Activated T-cell treated with anti-CD3 and anti-CD28 coated beads for 1 hour (primary cell): ENCODE measurements at regions not wholly inside any gene's neighbourhood (a gene's known extent, or its start where the extent isn't known, plus 50 kb on each side); places are given as distances from the start of the nearest gene placed in this dataset.

Experiments
- DNase-seq: peaks from one replicate; pipeline ENCODE4 v3.0.0-alpha.2; 2020; ENCODE audit warnings: low read depth

- DNase-seq = no peak
These were observed 195.7 kb downstream of the HERPUD2 start for GRCh38 chr7:35499226-35499625.

GRCh38 chr7:35498416-35498815, 196.5 kb downstream of the HERPUD2 start:
- no peak for DNase-seq

GRCh38 chr7:35495844-35496243, 199.1 kb downstream of the HERPUD2 start:
- no peak for DNase-seq

DNA sequence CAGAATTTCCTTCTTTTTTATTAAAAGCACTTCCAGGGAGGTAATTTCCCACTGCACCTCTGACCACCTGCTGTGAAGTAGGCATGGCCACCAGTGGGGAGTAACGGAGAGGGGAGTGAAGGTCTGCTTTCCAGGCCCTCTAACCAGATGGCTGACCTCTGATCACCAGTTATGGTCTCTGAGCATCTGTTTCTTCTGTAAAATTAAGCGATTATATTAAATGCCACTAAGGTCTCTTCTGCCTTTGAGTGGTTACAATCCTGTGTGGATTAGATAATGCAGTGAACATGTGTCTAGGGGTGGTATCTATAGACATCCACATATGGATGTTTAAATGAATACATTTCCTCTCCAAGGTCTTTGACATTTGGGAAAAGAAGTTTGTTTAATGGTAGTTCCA, 199.6 kb downstream of the HERPUD2 start:
- no peak for DNase-seq

DNA sequence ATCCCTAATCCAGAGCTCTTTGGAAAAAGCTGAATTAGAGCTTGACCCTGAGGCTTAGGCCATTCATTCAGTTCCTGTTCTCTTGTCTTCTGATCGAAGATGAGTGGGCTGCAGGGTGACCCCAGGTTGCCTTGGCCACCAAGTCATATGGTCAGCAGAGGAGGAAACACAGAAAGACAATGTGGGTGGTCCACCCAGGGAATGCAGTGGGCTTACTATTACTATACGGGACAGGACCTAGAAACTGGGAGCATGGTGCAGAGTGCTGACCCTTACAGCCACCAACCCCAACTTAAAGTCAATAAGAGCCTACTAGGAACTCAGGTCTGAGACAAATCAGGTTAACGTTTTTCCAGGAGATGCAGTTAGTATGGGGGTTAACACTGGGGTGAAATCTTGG, 200.5 kb downstream of the HERPUD2 start:
- no peak for DNase-seq

DNA sequence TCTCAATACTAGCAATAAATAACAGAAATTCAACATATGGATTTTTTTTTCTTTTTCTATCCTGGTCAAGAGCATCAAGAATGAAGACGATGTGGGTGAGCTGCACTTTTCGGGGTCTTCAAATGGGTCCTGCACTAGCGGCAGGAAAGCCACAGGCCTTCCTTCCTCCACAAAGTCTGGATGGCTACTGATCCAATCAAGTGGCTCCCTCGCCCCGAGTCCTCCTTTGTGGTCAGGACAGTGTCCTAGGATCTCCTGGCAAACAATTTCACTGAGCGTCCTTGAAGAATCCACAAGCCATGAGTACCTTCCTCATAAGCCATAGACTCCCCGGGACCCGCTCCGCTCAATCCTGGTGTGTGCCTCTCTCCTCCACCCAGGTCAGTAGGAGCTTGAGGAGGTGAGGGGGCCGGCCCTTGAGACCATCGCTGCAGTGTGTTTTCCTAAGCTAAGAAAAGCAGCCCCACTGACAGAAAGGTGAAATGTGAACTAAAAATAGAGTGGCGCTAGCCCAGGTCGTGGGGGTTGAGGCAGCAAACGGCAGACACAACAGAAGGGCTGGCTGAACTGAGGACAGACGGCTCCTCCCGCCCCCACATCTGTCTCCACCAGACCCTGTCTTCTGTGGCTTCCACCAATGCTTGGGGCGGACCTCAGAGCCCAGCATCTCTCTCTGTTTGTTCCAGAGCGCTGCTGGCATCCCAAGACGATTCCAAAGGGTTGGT, 202.3 kb downstream of the HERPUD2 start:
- no peak for DNase-seq

GRCh38 chr7:35491233-35491632, 203.7 kb downstream of the HERPUD2 start:
- DNase-seq = no peak

- DNase-seq = no peak
These were observed 207.1 kb downstream of the HERPUD2 start for GRCh38 chr7:35487841-35488240.

DNA sequence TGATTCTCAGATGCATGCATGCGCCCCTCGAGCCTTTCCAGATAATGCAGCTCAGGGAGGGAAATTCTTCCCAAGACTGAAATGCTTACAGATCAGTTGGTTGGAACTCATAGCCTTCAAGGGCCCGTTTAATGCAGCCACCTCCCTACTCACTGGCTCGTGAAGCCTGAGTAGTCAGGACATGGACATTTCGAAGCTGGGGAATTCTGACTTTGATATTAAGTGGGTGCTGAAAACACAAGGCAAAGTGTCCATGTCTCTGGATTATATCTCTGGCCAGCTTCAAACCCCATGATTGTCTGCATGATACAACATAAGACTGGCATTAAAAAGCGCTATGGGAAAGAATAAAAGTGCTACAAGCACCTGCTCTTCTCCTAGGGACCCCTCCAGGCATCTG, 207.5 kb downstream of the HERPUD2 start:
- DNase-seq = no peak

- DNase-seq = no peak
These were observed 209.5 kb downstream of the HERPUD2 start for GRCh38 chr7:35485436-35485835.

DNA sequence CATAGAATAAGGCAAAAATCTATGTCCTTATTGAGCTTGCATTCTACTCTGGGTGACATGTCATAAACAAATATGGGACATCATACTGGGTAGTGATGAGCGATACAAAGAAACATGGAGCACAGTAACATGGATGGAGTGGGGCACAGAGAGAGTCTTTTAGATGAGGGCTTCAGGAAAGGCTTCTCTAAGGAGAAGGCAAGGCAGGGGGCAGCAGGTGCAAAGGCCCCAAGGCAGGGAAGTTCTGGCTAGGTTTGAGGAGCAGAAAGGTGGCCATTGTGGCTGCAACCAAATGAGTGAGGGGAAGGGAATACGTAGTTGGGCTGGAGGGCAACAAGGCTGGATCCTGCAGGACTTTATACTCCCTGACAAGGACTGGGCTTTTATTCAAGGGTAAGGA, 211.4 kb downstream of the HERPUD2 start:
- no peak for DNase-seq

- no peak for DNase-seq
These were observed 212.7 kb downstream of the HERPUD2 start for GRCh38 chr7:35482231-35482630.

- DNase-seq = no peak
These were observed 214.1 kb downstream of the HERPUD2 start for GRCh38 chr7:35480806-35481205.

- no peak for DNase-seq
These were observed 217.3 kb downstream of the HERPUD2 start for GRCh38 chr7:35477609-35478008.

- DNase-seq = no peak
These were observed 220.2 kb upstream of the TBX20 start for GRCh38 chr7:35474100-35474499.

GRCh38 chr7:35468606-35469005, 214.7 kb upstream of the TBX20 start:
- DNase-seq = no peak

DNA sequence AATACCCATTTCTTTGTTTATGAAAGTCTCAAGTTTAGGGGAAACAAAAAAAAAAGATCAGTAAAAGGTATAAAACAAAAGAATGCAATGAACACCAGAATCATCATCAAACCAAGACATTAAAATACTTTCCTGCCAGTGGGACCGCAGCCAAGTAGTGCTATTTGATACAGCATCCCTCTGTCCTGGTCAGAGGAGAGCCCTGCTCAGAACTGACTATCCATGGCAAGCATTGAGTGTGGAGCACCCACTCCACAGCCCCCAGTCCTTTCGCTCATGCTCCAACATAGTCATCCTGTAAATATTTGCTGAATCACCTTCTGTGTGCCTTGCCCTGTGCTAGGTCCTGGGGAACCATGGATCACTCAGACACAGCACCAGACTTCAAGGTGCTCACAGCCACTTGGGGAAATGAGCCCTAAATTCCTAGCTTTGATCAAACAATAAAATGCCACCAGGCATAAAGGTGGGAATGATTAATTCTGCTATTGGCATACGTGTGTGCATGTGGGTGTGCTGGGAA, 213.6 kb upstream of the TBX20 start:
- DNase-seq = no peak

- no peak for DNase-seq
These were observed 212.0 kb upstream of the TBX20 start for GRCh38 chr7:35465791-35466336.

DNA sequence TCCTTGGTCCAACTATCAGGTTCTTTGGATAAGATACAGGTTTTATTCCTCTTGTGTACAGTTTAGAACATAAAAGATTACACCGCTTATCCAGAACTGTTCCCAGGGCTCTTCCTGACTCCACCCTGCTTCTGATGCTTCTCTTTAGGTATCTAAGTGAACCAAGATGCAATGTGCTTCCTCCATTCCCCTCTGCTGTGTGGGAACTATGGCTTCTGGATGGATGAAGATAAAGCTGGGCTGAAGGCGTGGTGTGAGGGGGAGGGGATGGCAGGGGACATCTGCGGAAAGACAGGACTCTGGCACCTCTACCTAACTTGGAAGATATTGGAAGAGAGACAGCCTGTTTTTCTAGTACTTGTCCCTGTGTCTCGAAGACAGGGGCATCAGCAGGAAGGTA, 209.9 kb upstream of the TBX20 start:
- no peak for DNase-seq

DNA sequence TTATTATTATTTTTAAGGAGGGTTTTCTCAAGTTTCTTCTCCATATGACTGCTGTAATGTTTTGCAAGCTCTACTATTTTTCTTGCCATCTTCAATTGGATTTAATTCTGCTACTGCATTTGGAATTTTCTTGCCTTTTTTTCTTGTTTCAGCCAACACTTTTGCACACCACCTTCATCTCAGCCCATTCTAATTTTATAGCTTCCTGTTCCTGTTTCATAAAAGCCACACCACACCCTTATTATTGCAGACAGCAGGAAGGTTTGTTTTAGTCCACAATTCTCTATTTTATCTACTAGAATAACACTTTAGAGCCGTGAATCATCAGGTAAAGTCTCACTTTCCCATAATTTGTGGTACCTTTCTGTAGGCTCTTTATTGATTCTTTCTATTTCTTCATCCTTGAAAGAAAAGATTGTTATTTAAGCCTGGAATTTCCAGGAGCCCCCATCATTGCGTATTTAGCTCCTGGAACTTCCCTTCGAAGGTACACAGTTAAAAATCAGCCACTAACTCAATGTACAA, 209.3 kb upstream of the TBX20 start:
- no peak for DNase-seq

DNA sequence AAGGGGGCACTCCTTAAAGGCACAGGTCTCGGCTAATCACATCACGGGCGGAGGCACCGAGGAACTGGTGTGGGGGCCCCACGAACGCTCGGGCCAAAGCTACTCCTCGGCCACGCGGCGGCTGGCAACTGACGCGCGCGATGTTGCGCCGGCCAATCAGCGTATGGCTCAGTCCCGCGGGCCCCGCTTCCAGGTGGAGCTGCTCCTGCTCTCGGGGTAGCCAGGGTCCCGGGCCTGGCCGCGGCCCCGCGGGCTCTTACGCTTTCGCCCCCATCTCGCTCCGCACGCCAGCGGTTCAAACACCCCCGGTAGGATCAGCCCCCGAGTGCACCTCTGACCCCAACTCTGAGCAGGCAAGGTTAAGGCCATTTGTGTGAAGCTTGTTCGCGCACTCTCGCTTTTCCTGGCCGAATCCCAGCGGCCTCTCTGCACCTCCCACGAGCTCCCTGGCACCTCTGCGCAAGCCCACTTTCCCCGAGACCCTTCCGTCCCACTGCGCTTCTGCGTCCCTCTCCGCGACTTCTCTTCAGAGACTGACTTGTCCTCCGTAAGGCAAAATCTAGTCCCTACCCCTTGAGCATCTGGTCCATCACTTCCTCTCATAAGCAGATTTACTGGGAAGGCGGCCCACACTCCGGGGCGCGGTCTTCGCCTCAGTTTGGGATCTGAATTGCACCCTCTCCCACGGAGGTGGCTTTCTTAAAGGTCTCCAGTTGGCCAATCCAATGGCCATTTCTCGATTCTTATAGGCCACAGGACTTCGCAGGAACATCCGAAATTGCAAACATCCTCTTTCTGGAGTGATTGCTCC, 200.9 kb upstream of the TBX20 start:
- DNase-seq = no peak

DNA sequence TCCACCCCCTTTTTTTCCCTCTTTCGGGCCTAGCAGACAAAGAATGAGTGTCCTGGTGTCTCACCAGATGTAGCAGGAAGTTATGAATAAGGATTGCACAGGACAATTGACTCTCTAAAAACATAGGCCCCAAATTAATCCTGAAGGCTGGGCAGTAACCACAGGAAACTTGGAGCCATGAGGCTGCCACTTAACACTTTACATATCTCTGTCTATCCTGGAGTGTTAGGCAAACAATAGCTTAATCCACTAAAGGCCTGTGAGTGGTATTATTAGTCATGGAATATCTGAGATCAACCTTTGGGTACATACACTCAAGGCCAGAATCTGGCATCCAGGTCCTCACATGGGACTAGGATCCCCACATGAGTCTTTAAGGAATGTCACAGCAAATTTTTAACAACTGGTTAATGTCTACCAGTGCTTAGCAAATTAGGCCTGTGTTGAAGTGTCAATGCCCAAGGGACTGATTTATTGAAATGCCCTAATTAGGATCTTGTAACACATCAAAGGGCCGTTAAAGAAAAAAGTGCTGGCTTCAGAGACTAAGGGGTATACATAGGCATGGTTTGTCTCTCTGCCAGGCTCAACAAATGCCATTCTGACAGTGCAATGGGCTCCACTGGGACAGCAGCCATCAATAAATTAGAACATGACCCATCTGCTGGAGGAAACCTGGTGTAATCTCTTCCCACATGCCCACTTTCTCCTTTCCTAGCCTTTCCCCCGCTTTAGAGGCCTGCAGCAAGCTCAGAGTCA, 196.7 kb upstream of the TBX20 start:
- no peak for DNase-seq
